ENCODE measurements at regions not wholly inside any gene's neighbourhood (a gene's known extent, or its start where the extent isn't known, plus 50 kb on each side); places are given as distances from the start of the nearest gene placed in this dataset.
"Not testable (repeated sequence)": the region's sequence is repeated elsewhere in the genome, so short reads cannot be mapped to it uniquely, and the experiment has no call there.

GRCh38 chr6:84579404-84579803 lies 185.0 kb downstream of the TBX18 start:
- no peak for DNase-seq (ENCODE audit: low read depth)
- H3K4me3 ChIP-seq (ENCODE audit: low read depth, low read length): no peak overlapping the region
- no peak for TF ChIP-seq CTCF (conservative IDR thresholded peaks at IDR 0.05; ENCODE audit: low read depth, low read length)

DNA sequence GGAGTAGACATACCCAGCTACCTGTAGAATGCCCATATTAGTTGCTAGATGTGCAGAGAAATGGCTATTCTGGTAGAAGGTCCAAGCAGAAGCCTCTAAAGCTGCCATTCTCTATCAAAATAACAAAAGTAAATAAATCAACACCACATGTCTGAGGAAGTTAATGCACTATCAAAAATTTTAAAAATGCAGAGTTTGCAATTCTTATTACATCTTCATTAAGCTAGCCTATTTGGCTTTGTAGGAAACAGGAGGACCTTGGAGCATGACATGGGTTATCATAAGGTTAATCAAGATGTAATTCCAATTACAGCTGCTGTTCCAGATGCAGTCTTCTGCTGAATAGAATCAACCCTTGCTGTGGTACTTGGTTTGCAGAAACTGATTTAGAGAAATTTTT lies 188.4 kb downstream of the TBX18 start:
- TF ChIP-seq CTCF (conservative IDR thresholded peaks at IDR 0.05; ENCODE audit: low read depth, low read length): no peak
- no peak for DNase-seq (ENCODE audit: low read depth)
- H3K4me3 ChIP-seq (ENCODE audit: low read depth, low read length): no peak overlapping the region

- no peak overlapping the region for H3K4me3 ChIP-seq (ENCODE audit: low read depth, low read length)
- no peak for DNase-seq (ENCODE audit: low read depth)
- TF ChIP-seq CTCF (conservative IDR thresholded peaks at IDR 0.05; ENCODE audit: low read depth, low read length): no peak
Observed at GRCh38 chr6:84575264-84575663, 189.1 kb downstream of the TBX18 start.

DNA sequence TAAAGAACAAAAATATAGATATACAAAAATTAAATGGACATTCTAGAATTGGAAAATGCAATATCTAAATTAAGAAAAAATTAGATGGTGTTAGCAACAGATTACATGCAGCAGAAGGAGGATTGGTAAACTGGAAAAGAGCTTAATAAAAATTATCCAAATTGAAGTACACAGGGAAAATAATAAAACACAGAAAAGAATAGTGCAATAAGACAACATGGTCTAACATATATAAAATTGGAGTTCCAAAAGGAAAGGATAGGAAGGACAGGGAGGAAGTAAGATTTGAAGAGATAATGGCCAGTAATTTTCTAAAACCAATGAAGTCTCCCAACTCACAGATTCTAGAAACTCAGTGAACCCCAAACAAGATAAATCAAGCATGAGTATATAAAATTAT lies 194.5 kb downstream of the TBX18 start:
- no peak for DNase-seq (ENCODE audit: low read depth)
- no peak overlapping the region for H3K4me3 ChIP-seq (ENCODE audit: low read depth, low read length)
- no peak for TF ChIP-seq CTCF (conservative IDR thresholded peaks at IDR 0.05; ENCODE audit: low read depth, low read length)

GRCh38 chr6:84568971-84569370 lies 195.4 kb downstream of the TBX18 start:
- peak; percentile 89 for DNase-seq (ENCODE audit: low read depth)
- peak; percentile 63 for TF ChIP-seq CTCF (conservative IDR thresholded peaks at IDR 0.05; ENCODE audit: low read depth, low read length)
- no peak overlapping the region for H3K4me3 ChIP-seq (ENCODE audit: low read depth, low read length)

GRCh38 chr6:84565718-84566117 lies 198.7 kb downstream of the TBX18 start:
- DNase-seq (ENCODE audit: low read depth); H3K4me3 ChIP-seq (ENCODE audit: low read depth, low read length): not testable (repeated sequence)

DNA sequence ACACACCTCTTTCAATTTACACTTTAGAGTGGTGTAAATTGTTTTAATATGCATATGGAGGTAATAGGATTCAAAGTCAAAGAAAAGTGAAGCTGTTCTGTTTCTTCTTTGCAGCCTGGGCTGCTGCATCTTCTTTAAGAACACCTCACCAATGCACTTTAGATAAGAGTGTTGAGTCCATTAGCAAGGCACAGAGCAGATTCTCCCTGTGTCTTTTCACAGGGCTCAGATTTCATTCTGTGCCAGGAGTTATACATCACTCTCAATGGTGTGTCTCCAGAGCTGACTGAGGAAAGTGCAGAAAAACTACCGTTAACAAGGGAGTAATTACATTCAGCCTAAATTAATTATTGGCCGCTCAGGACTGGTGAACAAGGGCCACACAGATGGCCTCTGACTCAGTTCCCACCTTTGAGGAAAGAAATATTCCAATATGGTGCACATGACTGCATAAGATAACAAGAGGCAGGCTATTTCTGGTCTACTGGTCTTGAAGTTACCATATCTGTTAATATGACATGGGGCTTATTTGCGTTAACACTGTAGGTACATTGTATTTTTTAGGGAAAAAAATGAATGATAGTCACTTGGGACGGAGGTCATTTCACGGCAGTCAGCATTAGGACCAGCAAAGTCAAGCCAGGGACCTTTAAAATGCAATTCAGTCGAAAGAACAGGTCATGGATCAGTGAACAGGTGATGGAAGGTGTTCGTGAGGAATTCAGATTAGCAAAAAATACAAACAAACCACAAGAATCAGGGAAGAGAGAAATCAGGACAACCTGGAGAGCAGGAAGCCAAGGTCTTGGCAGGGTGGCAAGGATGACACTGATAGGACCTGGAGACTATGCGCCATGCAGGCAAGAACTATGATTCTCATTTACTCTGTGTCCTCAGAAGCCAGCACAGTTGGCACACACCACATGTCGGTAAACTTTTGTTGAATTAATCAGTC lies 203.7 kb downstream of the TBX18 start:
- no peak overlapping the region for H3K4me3 ChIP-seq (ENCODE audit: low read depth, low read length)
- no peak for DNase-seq (ENCODE audit: low read depth)
- TF ChIP-seq CTCF (conservative IDR thresholded peaks at IDR 0.05; ENCODE audit: low read depth, low read length): no peak
